H1 (cell line): ENCODE measurements at regions not wholly inside any gene's neighbourhood (a gene's known extent, or its start where the extent isn't known, plus 50 kb on each side); places are given as distances from the start of the nearest gene placed in this dataset.

Source experiments
- EP300 ChIP-seq, 2 experiments: IDR thresholded peaks; 1 replicate in 1 of 2; 2 replicates in 1 of 2; pipeline ENCODE4 v1.6.1; 2011 to 2012; ENCODE audit warnings: low read depth in 2 of 2, low read length in 2 of 2, mild to moderate bottlenecking in 2 of 2, borderline replicate concordance in 1 of 2, inconsistent platforms in 1 of 2, moderate library complexity in 1 of 2
- EZH2 ChIP-seq: fragments of 200-600 bp; sonication (generic); IDR thresholded peaks from 2 replicates; pipeline ENCODE4 v1.7.1; 2012; ENCODE audit warnings: low read depth, mild to moderate bottlenecking, moderate library complexity, low read length, inconsistent platforms; ENCODE audit not compliant: severe bottlenecking
- FOSL1 ChIP-seq: IDR thresholded peaks from 2 replicates; pipeline ENCODE4 v1.6.1; 2011; ENCODE audit warnings: mild to moderate bottlenecking, low read depth, low read length, moderate library complexity; ENCODE audit not compliant: insufficient read depth
- MAFK ChIP-seq: IDR thresholded peaks from 2 replicates; pipeline ENCODE4 v1.6.1; 2012; ENCODE audit warnings: low read depth, mild to moderate bottlenecking, improper control_type of control experiment, low read length
- NRF1 ChIP-seq: IDR thresholded peaks from 2 replicates; pipeline ENCODE4 v1.6.1; 2011; ENCODE audit warnings: mild to moderate bottlenecking, low read depth, low read length, improper control_type of control experiment
- POLR2A ChIP-seq, 2 experiments: IDR thresholded peaks; 1 replicate in 1 of 2; 2 replicates in 1 of 2; pipeline ENCODE4 v1.6.1; 2011; ENCODE audit warnings: low read depth in 2 of 2, low read length in 2 of 2, mild to moderate bottlenecking in 2 of 2; ENCODE audit errors: control extremely low read depth in 1 of 2
- POLR2AphosphoS5 ChIP-seq: IDR thresholded peaks from 2 replicates; pipeline ENCODE4 v1.6.1; 2011; ENCODE audit warnings: low read depth, low read length
- SUZ12 ChIP-seq: fragments of 200-600 bp; sonication (generic); IDR thresholded peaks from 2 replicates; pipeline ENCODE4 v1.6.1; 2012; ENCODE audit warnings: mild to moderate bottlenecking, inconsistent platforms, low read length, moderate library complexity, mixed read lengths
- TF ChIP-seq, protein P1 (sequence below), 3 experiments: IDR thresholded peaks; 1 replicate in 2 of 3; 2 replicates in 1 of 3; pipeline versions ENCODE4 v1.5.1 to v1.6.1; 2011; ENCODE audit warnings: low read length in 3 of 3, mild to moderate bottlenecking in 3 of 3, inconsistent platforms in 2 of 3, low read depth in 1 of 3, moderate library complexity in 1 of 3; ENCODE audit not compliant: insufficient read depth in 1 of 3; ENCODE audit errors: control extremely low read depth in 1 of 3
- TF ChIP-seq, protein P2 (sequence below): IDR thresholded peaks from 2 replicates; pipeline ENCODE4 v1.6.1; 2011; ENCODE audit warnings: low read depth, mild to moderate bottlenecking, low read length; ENCODE audit not compliant: insufficient read depth
- TF ChIP-seq, protein P3 (sequence below): IDR thresholded peaks from 2 replicates; pipeline ENCODE4 v1.6.1; 2011; ENCODE audit warnings: low read length, improper control_type of control experiment

DNA sequence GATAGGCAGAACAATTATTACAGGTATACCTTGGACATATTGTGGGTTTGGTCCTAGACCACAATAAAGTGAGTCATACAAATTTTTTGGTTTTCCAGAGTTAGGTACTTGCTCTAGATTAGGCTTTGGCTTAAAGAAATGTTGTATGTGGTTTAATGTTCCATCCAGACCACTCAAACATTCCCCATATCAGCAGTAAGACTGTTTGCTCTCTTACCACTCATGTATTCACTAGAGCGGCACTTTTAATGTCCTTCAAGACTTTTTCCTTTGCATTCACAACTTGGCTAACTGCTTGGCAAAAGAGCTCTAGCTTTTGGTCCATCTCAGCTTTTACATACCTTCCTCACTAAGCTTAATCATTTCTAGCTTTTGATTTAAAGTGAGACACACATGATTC is 250.5 kb upstream of the SETMAR start:
- TF ChIP-seq POLR2A (IDR thresholded peaks at IDR 0.05; ENCODE audit: control extremely low read depth in 1 of 2, low read depth in 2 of 2, low read length in 2 of 2) = no peak
- TF ChIP-seq, protein P1, sequence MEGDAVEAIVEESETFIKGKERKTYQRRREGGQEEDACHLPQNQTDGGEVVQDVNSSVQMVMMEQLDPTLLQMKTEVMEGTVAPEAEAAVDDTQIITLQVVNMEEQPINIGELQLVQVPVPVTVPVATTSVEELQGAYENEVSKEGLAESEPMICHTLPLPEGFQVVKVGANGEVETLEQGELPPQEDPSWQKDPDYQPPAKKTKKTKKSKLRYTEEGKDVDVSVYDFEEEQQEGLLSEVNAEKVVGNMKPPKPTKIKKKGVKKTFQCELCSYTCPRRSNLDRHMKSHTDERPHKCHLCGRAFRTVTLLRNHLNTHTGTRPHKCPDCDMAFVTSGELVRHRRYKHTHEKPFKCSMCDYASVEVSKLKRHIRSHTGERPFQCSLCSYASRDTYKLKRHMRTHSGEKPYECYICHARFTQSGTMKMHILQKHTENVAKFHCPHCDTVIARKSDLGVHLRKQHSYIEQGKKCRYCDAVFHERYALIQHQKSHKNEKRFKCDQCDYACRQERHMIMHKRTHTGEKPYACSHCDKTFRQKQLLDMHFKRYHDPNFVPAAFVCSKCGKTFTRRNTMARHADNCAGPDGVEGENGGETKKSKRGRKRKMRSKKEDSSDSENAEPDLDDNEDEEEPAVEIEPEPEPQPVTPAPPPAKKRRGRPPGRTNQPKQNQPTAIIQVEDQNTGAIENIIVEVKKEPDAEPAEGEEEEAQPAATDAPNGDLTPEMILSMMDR (IDR thresholded peaks at IDR 0.05; ENCODE audit: control extremely low read depth in 1 of 3, insufficient read depth in 1 of 3, low read depth in 1 of 3, low read length in 3 of 3) = no peak
- TF ChIP-seq FOSL1 = no peak
- TF ChIP-seq, protein P2, sequence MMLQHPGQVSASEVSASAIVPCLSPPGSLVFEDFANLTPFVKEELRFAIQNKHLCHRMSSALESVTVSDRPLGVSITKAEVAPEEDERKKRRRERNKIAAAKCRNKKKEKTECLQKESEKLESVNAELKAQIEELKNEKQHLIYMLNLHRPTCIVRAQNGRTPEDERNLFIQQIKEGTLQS = no peak
- no peak for TF ChIP-seq NRF1
- no peak for TF ChIP-seq EP300 (IDR thresholded peaks at IDR 0.05; ENCODE audit: borderline replicate concordance in 1 of 2, low read depth in 2 of 2, low read length in 2 of 2)
- TF ChIP-seq MAFK = no peak
- no peak for TF ChIP-seq EZH2
- TF ChIP-seq SUZ12 = no peak
- TF ChIP-seq, protein P3, sequence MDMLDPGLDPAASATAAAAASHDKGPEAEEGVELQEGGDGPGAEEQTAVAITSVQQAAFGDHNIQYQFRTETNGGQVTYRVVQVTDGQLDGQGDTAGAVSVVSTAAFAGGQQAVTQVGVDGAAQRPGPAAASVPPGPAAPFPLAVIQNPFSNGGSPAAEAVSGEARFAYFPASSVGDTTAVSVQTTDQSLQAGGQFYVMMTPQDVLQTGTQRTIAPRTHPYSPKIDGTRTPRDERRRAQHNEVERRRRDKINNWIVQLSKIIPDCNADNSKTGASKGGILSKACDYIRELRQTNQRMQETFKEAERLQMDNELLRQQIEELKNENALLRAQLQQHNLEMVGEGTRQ = no peak
- TF ChIP-seq POLR2AphosphoS5 = no peak
